Type B pancreatic cell (in vitro differentiated cells): ENCODE measurements at regions not wholly inside any gene's neighbourhood (a gene's known extent, or its start where the extent isn't known, plus 50 kb on each side); places are given as distances from the start of the nearest gene placed in this dataset.
A peak's percentile ranks its signal among the peaks of the same experiment; 100 is the strongest.

Experiments
- DNase-seq: peaks from one replicate; pipeline ENCODE4 v3.0.0; 2021; ENCODE audit warnings: mixed read lengths; ENCODE audit not compliant: unreplicated experiment; ENCODE audit errors: extremely low spot score
- H3K27ac Mint-ChIP-seq: 2 replicates; pipeline ENCODE4 v1.8.0; 2021; ENCODE audit warnings: mild to moderate bottlenecking, mixed read lengths
- H3K27me3 Mint-ChIP-seq: 2 replicates; pipeline ENCODE4 v1.8.0; 2021; ENCODE audit warnings: mixed read lengths
- H3K36me3 Mint-ChIP-seq: 2 replicates; pipeline ENCODE4 v1.8.0; 2021; ENCODE audit warnings: mixed read lengths
- H3K4me1 Mint-ChIP-seq: one replicate; pipeline ENCODE4 v1.8.0; 2021; ENCODE audit warnings: mixed read lengths; ENCODE audit not compliant: unreplicated experiment
- H3K4me3 Mint-ChIP-seq: 2 replicates; pipeline ENCODE4 v1.8.0; 2021; ENCODE audit warnings: mild to moderate bottlenecking, mixed read lengths
- H3K9me3 Mint-ChIP-seq: 2 replicates; pipeline ENCODE4 v1.8.0; 2021; ENCODE audit warnings: mixed read lengths
- CTCF ChIP-seq: fragments of 200-600 bp; sonication (generic); conservative IDR thresholded peaks from 2 replicates; pipeline ENCODE4 v1.5.0; 2021; ENCODE audit warnings: antibody characterized with exemption, mild to moderate bottlenecking

DNA sequence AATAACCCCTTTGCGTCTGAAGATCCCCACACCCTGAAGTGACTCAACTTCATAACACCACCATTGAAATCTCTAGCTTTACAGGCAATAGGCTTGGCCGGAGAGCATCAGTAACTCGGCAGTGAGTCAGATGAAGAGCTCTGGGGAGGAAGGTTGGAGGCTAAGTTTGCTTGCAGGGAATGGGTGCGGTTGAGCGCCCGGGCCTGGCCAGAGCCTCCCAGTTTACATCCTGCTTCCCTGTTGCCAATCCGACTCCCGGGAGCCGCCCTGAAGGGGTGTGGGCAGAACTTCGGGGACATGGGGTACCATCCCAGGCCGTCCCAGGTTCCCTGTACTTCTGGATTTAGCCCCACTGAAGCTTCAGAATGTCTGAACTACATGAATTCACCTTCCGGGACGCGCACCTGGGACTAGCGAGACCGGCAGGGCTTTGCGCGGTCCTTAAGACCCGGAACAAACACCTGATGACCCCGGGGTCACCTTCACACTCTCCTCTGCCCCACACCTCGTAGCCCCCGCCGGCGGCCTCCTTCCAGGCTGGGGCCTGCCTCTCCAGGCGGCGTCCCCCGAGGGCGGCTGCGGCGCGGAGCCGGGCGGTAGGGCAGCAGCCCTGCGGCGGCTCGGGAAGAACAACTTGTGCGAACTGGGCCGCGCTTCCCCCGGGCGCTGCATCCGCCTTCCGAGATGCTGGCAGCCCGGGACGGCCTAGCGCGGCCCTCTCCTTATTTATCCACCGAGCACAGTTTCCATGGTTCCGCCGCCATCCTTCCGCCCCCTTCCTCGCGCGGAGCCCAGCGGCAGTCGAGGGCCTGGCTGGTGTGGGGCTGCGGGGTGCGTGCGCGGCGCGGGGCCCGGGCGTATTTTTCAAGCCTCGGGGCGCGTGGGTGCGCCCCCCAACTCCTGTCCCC is 56.6 kb upstream of the RREB1 start:
- peaks cover 11% of the 10 kb centered on the region for H3K27me3 Mint-ChIP-seq
- no peak for TF ChIP-seq CTCF
- H3K9me3 Mint-ChIP-seq = no peaks in the 10 kb centered on the region
- peaks cover 11% of the 10 kb centered on the region for H3K4me1 Mint-ChIP-seq
- H3K27ac Mint-ChIP-seq = peak overlapping the region; percentile 62
- H3K36me3 Mint-ChIP-seq = no peaks in the 10 kb centered on the region
- H3K4me3 Mint-ChIP-seq = peak overlapping the region; percentile 78
- DNase-seq = no peak

GRCh38 chr6:7051780-7052442 is 55.9 kb upstream of the RREB1 start:
- peaks cover 11% of the 10 kb centered on the region for H3K4me1 Mint-ChIP-seq
- no peak overlapping the region for H3K27ac Mint-ChIP-seq
- H3K9me3 Mint-ChIP-seq = no peaks in the 10 kb centered on the region
- H3K4me3 Mint-ChIP-seq = peak overlapping the region; percentile 76
- no peaks in the 10 kb centered on the region for H3K36me3 Mint-ChIP-seq
- DNase-seq = peak; percentile 75
- peaks cover 11% of the 10 kb centered on the region for H3K27me3 Mint-ChIP-seq
- no peak for TF ChIP-seq CTCF

GRCh38 chr6:7052443-7053011 is 55.2 kb upstream of the RREB1 start:
- no peak for TF ChIP-seq CTCF
- Mint-ChIP-seq H3K36me3 (no peaks in the 10 kb centered on the region), H3K9me3 (no peaks in the 10 kb centered on the region), H3K4me1 (peaks cover 7% of the 10 kb centered on the region), H3K27me3 (peaks cover 11% of the 10 kb centered on the region), H3K27ac (peak overlapping the region; percentile 8), H3K4me3 (peak overlapping the region; percentile 76)
- no peak for DNase-seq

- H3K4me1 Mint-ChIP-seq = peaks cover 9% of the 10 kb centered on the region
- H3K36me3 Mint-ChIP-seq = no peaks in the 10 kb centered on the region
- no peaks in the 10 kb centered on the region for H3K9me3 Mint-ChIP-seq
- H3K27me3 Mint-ChIP-seq = peaks cover 11% of the 10 kb centered on the region
- no peak for TF ChIP-seq CTCF
- DNase-seq = no peak
- peak overlapping the region; percentile 76 for H3K4me3 Mint-ChIP-seq
- peak overlapping the region; percentile 8 for H3K27ac Mint-ChIP-seq
These were observed 54.5 kb upstream of the RREB1 start for GRCh38 chr6:7053125-7053774.
